DOHH2 (cell line): ENCODE measurements at regions not wholly inside any gene's neighbourhood (a gene's known extent, or its start where the extent isn't known, plus 50 kb on each side); places are given as distances from the start of the nearest gene placed in this dataset.

ENCODE experiments used
- CTCF ChIP-seq: fragments of 200-600 bp; sonication (generic); IDR thresholded peaks from one replicate; pipeline ENCODE4 v1.5.1; 2014; ENCODE audit warnings: antibody characterized with exemption, mild to moderate bottlenecking, low read depth, low read length; ENCODE audit not compliant: poor library complexity, severe bottlenecking
- EZH2phosphoT487 ChIP-seq: fragments of 200-600 bp; sonication (generic); IDR thresholded peaks from 2 replicates; pipeline ENCODE4 v1.6.1; 2017; ENCODE audit warnings: borderline replicate concordance, mild to moderate bottlenecking, antibody characterized with exemption, low read length, moderate library complexity, mixed read lengths

GRCh38 chr5:9861666-9862256 lies 231.6 kb upstream of the TAS2R1 start:
- no peak for TF ChIP-seq CTCF
- TF ChIP-seq EZH2phosphoT487: no peak
